Rectal smooth muscle tissue (tissue), 1 donor: ENCODE measurements at regions not wholly inside any gene's neighbourhood (a gene's known extent, or its start where the extent isn't known, plus 50 kb on each side); places are given as distances from the start of the nearest gene placed in this dataset.

Experiments used
- H3K27ac ChIP-seq: one replicate; pipeline ENCODE4 v1.7.0; 2013; ENCODE audit warnings: low read depth, low read length, inconsistent platforms
- H3K27me3 ChIP-seq: one replicate; pipeline ENCODE4 v1.7.0; 2013; ENCODE audit warnings: low read length; ENCODE audit not compliant: control insufficient read depth, insufficient read depth
- H3K36me3 ChIP-seq: one replicate; pipeline ENCODE4 v1.7.0; 2013; ENCODE audit warnings: low read length; ENCODE audit not compliant: control insufficient read depth, insufficient read depth
- H3K4me1 ChIP-seq: one replicate; pipeline ENCODE4 v1.7.0; 2013; ENCODE audit warnings: low read length; ENCODE audit not compliant: control insufficient read depth, insufficient read depth
- H3K4me3 ChIP-seq: one replicate; pipeline ENCODE4 v1.7.0; 2013; ENCODE audit warnings: low read length
- H3K9ac ChIP-seq: one replicate; pipeline ENCODE4 v1.7.0; 2013; ENCODE audit warnings: low read length

DNA sequence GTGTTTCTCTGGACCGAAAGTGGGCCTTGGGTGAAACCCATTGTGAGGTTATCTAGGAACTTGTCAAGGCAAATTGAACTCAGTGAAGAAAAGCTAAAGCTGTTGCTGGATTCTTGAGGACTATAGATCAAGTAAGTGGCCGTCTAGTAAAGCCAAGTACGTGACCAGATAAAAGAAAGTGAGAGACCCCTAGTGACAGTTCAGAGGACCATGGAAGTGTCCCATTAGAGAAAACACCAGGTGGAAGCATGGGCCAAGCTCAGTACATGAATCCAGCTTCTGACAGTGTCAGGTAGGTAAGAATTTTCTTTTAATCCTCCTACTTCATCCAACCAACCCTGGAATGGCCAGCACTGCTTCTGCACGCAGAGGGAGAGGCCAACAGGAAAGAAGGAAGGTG lies 349.3 kb upstream of the RGMA start:
- no peaks in the 10 kb centered on the region for H3K27me3 ChIP-seq
- H3K36me3 ChIP-seq: no peaks in the 10 kb centered on the region
- no peaks in the 10 kb centered on the region for H3K4me1 ChIP-seq
- no peak overlapping the region for H3K27ac ChIP-seq
- H3K4me3 ChIP-seq: no peak overlapping the region
- no peak overlapping the region for H3K9ac ChIP-seq

GRCh38 chr15:93432474-93432873 lies 343.5 kb upstream of the RGMA start:
- Histone ChIP-seq H3K27ac (no peak overlapping the region), H3K4me3 (no peak overlapping the region), H3K4me1 (no peaks in the 10 kb centered on the region), H3K27me3 (no peaks in the 10 kb centered on the region), H3K9ac (no peak overlapping the region), H3K36me3 (no peaks in the 10 kb centered on the region)

- no peaks in the 10 kb centered on the region for H3K36me3 ChIP-seq
- H3K27me3 ChIP-seq: no peaks in the 10 kb centered on the region
- no peak overlapping the region for H3K4me3 ChIP-seq
- H3K4me1 ChIP-seq: no peaks in the 10 kb centered on the region
- H3K9ac ChIP-seq: no peak overlapping the region
- no peak overlapping the region for H3K27ac ChIP-seq
These were observed 339.9 kb upstream of the RGMA start for GRCh38 chr15:93428807-93429351.

DNA sequence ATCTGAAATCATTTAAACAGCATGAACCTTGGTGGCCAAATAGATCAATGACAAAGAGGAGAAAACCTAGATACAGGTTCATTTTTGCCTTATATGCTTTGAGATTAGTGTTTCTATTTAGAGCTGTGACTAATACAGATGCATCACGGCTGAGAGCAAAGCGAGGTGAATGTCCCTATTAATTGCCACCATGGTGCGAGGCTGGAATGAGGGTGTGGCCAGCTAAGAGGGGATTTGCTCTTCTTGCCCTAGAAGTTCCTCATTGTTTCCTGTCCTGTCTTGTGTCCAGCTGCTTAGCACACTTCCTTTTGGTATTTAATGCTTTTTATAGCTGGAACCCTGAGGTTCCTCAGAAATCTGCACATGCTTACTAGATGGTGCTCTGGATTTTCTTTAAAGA lies 339.1 kb upstream of the RGMA start:
- Histone ChIP-seq H3K27ac (no peak overlapping the region), H3K27me3 (no peaks in the 10 kb centered on the region), H3K9ac (no peak overlapping the region), H3K4me3 (no peak overlapping the region), H3K4me1 (no peaks in the 10 kb centered on the region), H3K36me3 (no peaks in the 10 kb centered on the region)

DNA sequence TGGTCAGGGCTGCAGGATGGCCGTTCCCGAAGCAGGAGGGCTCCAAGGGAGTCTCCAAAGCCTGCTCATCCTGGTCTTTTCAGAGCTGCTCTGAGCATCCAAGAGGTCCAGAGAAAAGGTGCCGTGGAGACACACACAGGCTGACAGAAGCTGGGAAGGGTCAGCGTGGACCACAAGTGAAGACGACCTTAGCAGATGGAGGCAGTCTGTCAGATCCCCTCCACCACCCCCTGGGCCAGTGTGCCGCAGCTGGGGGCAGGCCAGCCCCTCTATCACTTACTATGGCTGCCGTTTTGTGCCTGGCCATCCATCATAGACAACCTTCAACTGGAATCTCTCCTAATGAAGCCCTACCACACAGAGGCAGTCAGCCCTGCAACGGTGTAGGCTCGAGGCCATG lies 335.1 kb upstream of the RGMA start:
- H3K27me3 ChIP-seq: no peaks in the 10 kb centered on the region
- H3K27ac ChIP-seq: no peak overlapping the region
- no peaks in the 10 kb centered on the region for H3K4me1 ChIP-seq
- H3K9ac ChIP-seq: no peak overlapping the region
- no peak overlapping the region for H3K4me3 ChIP-seq
- H3K36me3 ChIP-seq: no peaks in the 10 kb centered on the region

GRCh38 chr15:93422476-93422875 lies 333.5 kb upstream of the RGMA start:
- no peak overlapping the region for H3K27ac ChIP-seq
- H3K4me1 ChIP-seq: no peaks in the 10 kb centered on the region
- no peaks in the 10 kb centered on the region for H3K36me3 ChIP-seq
- H3K27me3 ChIP-seq: no peaks in the 10 kb centered on the region
- no peak overlapping the region for H3K9ac ChIP-seq
- H3K4me3 ChIP-seq: no peak overlapping the region

DNA sequence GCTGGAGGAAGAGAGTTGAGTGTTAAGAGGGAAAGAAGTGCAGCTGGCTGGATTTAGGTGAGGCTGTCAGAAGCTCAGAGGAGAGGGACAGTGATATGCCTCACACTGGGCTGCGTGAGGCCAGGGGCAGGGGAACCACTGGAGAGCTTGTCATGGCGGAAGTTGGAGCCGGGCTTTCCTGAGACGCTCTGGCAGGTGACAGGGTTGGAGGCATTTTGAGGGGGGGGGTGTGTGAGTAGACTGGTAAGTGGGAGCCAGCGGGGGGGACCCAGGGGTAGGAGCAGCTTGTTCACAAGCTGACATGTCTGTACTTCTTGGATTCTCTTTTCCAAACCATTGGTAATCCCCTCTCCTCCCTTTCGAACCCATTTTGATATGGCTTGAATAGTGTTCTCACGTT lies 331.5 kb upstream of the RGMA start:
- H3K4me1 ChIP-seq: no peaks in the 10 kb centered on the region
- H3K9ac ChIP-seq: no peak overlapping the region
- H3K36me3 ChIP-seq: no peaks in the 10 kb centered on the region
- H3K4me3 ChIP-seq: no peak overlapping the region
- no peak overlapping the region for H3K27ac ChIP-seq
- H3K27me3 ChIP-seq: no peaks in the 10 kb centered on the region

GRCh38 chr15:93420050-93420452 lies 331.0 kb upstream of the RGMA start:
- no peaks in the 10 kb centered on the region for H3K4me1 ChIP-seq
- no peak overlapping the region for H3K27ac ChIP-seq
- H3K9ac ChIP-seq: no peak overlapping the region
- H3K4me3 ChIP-seq: no peak overlapping the region
- H3K36me3 ChIP-seq: no peaks in the 10 kb centered on the region
- no peaks in the 10 kb centered on the region for H3K27me3 ChIP-seq

GRCh38 chr15:93418566-93418965 lies 329.6 kb upstream of the RGMA start:
- Histone ChIP-seq H3K4me3 (no peak overlapping the region), H3K36me3 (no peaks in the 10 kb centered on the region), H3K27ac (no peak overlapping the region)

GRCh38 chr15:93417631-93418030 lies 328.6 kb upstream of the RGMA start:
- Histone ChIP-seq H3K36me3 (no peaks in the 10 kb centered on the region), H3K4me1 (no peaks in the 10 kb centered on the region), H3K27me3 (no peaks in the 10 kb centered on the region), H3K27ac (no peak overlapping the region), H3K4me3 (no peak overlapping the region), H3K9ac (no peak overlapping the region)

More at GRCh38 chr15:93418566-93418965, 329.6 kb upstream of the RGMA start:
- H3K4me1 ChIP-seq: no peaks in the 10 kb centered on the region
- no peaks in the 10 kb centered on the region for H3K27me3 ChIP-seq
- no peak overlapping the region for H3K9ac ChIP-seq

DNA sequence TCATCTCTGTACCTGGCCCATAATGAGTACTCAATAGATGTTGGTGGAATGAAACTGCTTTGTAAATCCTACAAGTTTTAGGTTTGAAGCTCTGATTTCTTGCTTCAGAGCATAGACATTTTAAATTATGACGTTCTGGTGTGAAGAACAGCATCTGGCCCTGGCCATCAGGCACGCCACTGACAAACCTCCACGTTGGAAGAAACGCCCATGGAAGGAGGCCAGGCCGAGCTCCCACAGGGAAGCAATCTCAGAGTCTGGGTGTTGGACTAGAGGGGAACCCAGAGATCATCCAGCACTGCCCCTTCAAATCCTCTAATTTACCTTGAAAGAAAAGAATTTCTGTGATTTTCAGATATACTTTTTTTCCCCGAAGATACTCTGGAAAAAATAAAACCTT lies 328.1 kb upstream of the RGMA start:
- H3K27ac ChIP-seq: no peak overlapping the region
- no peak overlapping the region for H3K4me3 ChIP-seq
- no peaks in the 10 kb centered on the region for H3K36me3 ChIP-seq
- no peaks in the 10 kb centered on the region for H3K27me3 ChIP-seq
- no peaks in the 10 kb centered on the region for H3K4me1 ChIP-seq
- H3K9ac ChIP-seq: no peak overlapping the region

- H3K9ac ChIP-seq: no peak overlapping the region
- no peaks in the 10 kb centered on the region for H3K27me3 ChIP-seq
These were observed 326.6 kb upstream of the RGMA start for GRCh38 chr15:93415576-93415975.

GRCh38 chr15:93414576-93415231 lies 325.7 kb upstream of the RGMA start:
- no peak overlapping the region for H3K4me3 ChIP-seq
- no peaks in the 10 kb centered on the region for H3K4me1 ChIP-seq
- no peaks in the 10 kb centered on the region for H3K36me3 ChIP-seq
- no peak overlapping the region for H3K27ac ChIP-seq
- no peaks in the 10 kb centered on the region for H3K27me3 ChIP-seq
- no peak overlapping the region for H3K9ac ChIP-seq

More at GRCh38 chr15:93415576-93415975, 326.6 kb upstream of the RGMA start:
- H3K4me1 ChIP-seq: no peaks in the 10 kb centered on the region
- no peak overlapping the region for H3K27ac ChIP-seq
- H3K4me3 ChIP-seq: no peak overlapping the region
- H3K36me3 ChIP-seq: no peaks in the 10 kb centered on the region
